GM10266 (cell line): ENCODE measurements at regions not wholly inside any gene's neighbourhood (a gene's known extent, or its start where the extent isn't known, plus 50 kb on each side); places are given as distances from the start of the nearest gene placed in this dataset.
"Not testable (repeated sequence)": the region's sequence is repeated elsewhere in the genome, so short reads cannot be mapped to it uniquely, and the experiment has no call there.

Experiments
- DNase-seq: peaks from one replicate; pipeline ENCODE4 v3.0.0; 2012; ENCODE audit errors: extremely low spot score
- CTCF ChIP-seq: IDR thresholded peaks from 2 replicates; pipeline ENCODE4 v1.5.1; 2012; ENCODE audit warnings: mild to moderate bottlenecking, low read depth; ENCODE audit not compliant: control insufficient read depth, insufficient read depth; ENCODE audit errors: missing control alignments

GRCh38 chr16:35150805-35151312 is 1691.4 kb downstream of the TP53TG3F start:
- no peak for TF ChIP-seq CTCF
- DNase-seq: no peak

- DNase-seq: no peak
- no peak for TF ChIP-seq CTCF
Observed at GRCh38 chr16:35152067-35152627, 1692.7 kb downstream of the TP53TG3F start.

GRCh38 chr16:35154627-35155026 is 1695.2 kb downstream of the TP53TG3F start:
- TF ChIP-seq CTCF: no peak
- DNase-seq: no peak

- not testable (repeated sequence) for DNase-seq
Observed at GRCh38 chr16:35157549-35157948, 1698.1 kb downstream of the TP53TG3F start.

GRCh38 chr16:35169324-35169723 is 1709.9 kb downstream of the TP53TG3F start:
- DNase-seq: not testable (repeated sequence)

- DNase-seq: not testable (repeated sequence)
Observed at GRCh38 chr16:35170061-35170460, 1710.6 kb downstream of the TP53TG3F start.

GRCh38 chr16:35170610-35171009 is 1711.2 kb downstream of the TP53TG3F start:
- no peak for TF ChIP-seq CTCF
- DNase-seq: no peak

- DNase-seq: no peak
- no peak for TF ChIP-seq CTCF
Observed at GRCh38 chr16:35171106-35171505, 1711.7 kb downstream of the TP53TG3F start.

GRCh38 chr16:35173295-35173694 is 1713.9 kb downstream of the TP53TG3F start:
- TF ChIP-seq CTCF: no peak
- no peak for DNase-seq
